ENCODE measurements at regions not wholly inside any gene's neighbourhood (a gene's known extent, or its start where the extent isn't known, plus 50 kb on each side); places are given as distances from the start of the nearest gene placed in this dataset.

DNA sequence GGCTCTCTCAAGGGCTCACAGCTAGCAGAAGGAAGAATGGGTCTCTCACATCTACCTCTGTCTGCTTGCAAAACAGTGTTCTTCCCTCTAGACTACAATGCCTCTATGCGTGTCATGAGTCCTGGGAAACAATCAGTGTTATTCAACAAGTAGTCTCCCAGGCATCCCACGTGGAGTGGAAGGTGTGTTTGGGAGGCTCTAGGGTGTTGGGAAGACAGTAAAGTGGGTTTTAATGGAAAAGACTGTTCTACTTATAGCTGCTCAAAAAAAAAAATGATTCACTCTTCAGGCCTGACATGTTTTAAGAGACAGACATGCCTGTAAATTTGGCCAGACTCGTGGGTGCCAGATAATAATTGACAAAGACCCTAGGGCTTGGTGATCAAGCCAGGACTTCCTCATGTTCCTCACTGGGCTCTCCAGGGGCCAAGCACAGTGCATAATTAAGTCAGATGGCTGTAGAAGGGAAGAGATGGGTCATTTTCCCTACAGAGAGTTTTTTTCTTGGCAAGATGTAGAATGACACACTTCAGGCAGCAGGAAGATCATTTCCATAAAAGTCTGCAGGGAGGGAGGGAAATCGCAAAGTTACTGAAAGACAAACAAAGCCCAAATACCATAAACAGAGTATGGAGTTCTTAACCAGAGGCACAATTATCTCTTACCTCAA lies 246.4 kb downstream of the ACTL7B start:
- TF ChIP-seq, protein P1, sequence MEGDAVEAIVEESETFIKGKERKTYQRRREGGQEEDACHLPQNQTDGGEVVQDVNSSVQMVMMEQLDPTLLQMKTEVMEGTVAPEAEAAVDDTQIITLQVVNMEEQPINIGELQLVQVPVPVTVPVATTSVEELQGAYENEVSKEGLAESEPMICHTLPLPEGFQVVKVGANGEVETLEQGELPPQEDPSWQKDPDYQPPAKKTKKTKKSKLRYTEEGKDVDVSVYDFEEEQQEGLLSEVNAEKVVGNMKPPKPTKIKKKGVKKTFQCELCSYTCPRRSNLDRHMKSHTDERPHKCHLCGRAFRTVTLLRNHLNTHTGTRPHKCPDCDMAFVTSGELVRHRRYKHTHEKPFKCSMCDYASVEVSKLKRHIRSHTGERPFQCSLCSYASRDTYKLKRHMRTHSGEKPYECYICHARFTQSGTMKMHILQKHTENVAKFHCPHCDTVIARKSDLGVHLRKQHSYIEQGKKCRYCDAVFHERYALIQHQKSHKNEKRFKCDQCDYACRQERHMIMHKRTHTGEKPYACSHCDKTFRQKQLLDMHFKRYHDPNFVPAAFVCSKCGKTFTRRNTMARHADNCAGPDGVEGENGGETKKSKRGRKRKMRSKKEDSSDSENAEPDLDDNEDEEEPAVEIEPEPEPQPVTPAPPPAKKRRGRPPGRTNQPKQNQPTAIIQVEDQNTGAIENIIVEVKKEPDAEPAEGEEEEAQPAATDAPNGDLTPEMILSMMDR (IDR thresholded peaks at IDR 0.05; ENCODE audit: insufficient read depth in 1 of 2, low read depth in 1 of 2, low read length in 1 of 2, severe bottlenecking in 1 of 2, unreplicated experiment in 1 of 2), result no peak
- no peaks in the 10 kb centered on the region for H3K36me3 Mint-ChIP-seq (ENCODE audit: insufficient read depth, unreplicated experiment)
- intact Hi-C loops (cut with micrococcal nuclease; ENCODE audit: unreplicated experiment), result no loop called here
- H3K27ac Mint-ChIP-seq (ENCODE audit: unreplicated experiment), result no peak overlapping the region
- DNase-seq, result no peak
- Histone ChIP-seq H3K4me3 (ENCODE audit: low read depth, low read length) (no peak overlapping the region), H3K9me3 (no peaks in the 10 kb centered on the region), H3K27me3 (replicated peaks; ENCODE audit: control insufficient read depth, insufficient read depth, low read length) (no peaks in the 10 kb centered on the region), H3K4me1 (no peaks in the 10 kb centered on the region), H3K36me3 (ENCODE audit: control insufficient read depth, insufficient read depth, low read length) (no peaks in the 10 kb centered on the region)
- H3K4me1 Mint-ChIP-seq (ENCODE audit: low read depth, unreplicated experiment), result no peaks in the 10 kb centered on the region
- H3K4me3 Mint-ChIP-seq (ENCODE audit: unreplicated experiment), result no peak overlapping the region
- no TSS peak for BruUV-seq (replicated peaks)
- H3K9me3 Mint-ChIP-seq (ENCODE audit: unreplicated experiment), result no peaks in the 10 kb centered on the region
- H3K27me3 Mint-ChIP-seq (ENCODE audit: insufficient read depth, unreplicated experiment), result peaks cover 2% of the 10 kb centered on the region
- ChIA-PET CTCF (no interaction called here), POLR2A (no interaction called here)

DNA sequence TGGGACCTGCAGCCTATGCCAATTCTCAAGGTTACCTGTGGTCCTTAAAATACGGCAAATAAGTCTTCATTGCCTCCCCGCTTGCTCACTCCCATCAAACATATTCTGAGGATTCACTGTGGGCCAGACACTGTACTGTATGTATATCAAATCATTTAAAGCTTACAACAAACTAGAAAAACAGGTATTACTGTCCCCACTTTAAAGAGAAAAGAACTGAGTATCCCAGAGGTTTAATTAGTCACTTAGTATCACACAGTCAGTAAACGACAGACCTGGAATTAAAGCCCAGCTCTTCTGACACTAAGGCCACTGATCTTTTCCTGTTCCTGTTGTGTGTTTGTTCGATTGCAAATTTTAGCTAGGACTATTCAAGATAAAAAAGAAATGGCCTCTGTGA lies 248.2 kb downstream of the ACTL7B start:
- H3K4me3 ChIP-seq (ENCODE audit: low read depth, low read length), result no peak overlapping the region
- BruUV-seq (replicated peaks), result no TSS peak
- no peaks in the 10 kb centered on the region for H3K9me3 ChIP-seq
- H3K36me3 Mint-ChIP-seq (ENCODE audit: insufficient read depth, unreplicated experiment), result no peaks in the 10 kb centered on the region
- ChIA-PET CTCF (no interaction called here), POLR2A (no interaction called here)
- H3K27me3 Mint-ChIP-seq (ENCODE audit: insufficient read depth, unreplicated experiment), result peaks cover 7% of the 10 kb centered on the region
- H3K9me3 Mint-ChIP-seq (ENCODE audit: unreplicated experiment), result no peaks in the 10 kb centered on the region
- H3K27ac Mint-ChIP-seq (ENCODE audit: unreplicated experiment), result no peak overlapping the region
- TF ChIP-seq, protein P1 (IDR thresholded peaks at IDR 0.05; ENCODE audit: insufficient read depth in 1 of 2, low read depth in 1 of 2, low read length in 1 of 2, severe bottlenecking in 1 of 2, unreplicated experiment in 1 of 2), result no peak
- intact Hi-C loops (cut with micrococcal nuclease; ENCODE audit: unreplicated experiment), result no loop called here
- H3K36me3 ChIP-seq (ENCODE audit: control insufficient read depth, insufficient read depth, low read length), result no peaks in the 10 kb centered on the region
- no peak for DNase-seq
- H3K4me1 ChIP-seq, result no peaks in the 10 kb centered on the region
- H3K27me3 ChIP-seq (replicated peaks; ENCODE audit: control insufficient read depth, insufficient read depth, low read length), result no peaks in the 10 kb centered on the region
- no peaks in the 10 kb centered on the region for H3K4me1 Mint-ChIP-seq (ENCODE audit: low read depth, unreplicated experiment)
- no peak overlapping the region for H3K4me3 Mint-ChIP-seq (ENCODE audit: unreplicated experiment)

DNA sequence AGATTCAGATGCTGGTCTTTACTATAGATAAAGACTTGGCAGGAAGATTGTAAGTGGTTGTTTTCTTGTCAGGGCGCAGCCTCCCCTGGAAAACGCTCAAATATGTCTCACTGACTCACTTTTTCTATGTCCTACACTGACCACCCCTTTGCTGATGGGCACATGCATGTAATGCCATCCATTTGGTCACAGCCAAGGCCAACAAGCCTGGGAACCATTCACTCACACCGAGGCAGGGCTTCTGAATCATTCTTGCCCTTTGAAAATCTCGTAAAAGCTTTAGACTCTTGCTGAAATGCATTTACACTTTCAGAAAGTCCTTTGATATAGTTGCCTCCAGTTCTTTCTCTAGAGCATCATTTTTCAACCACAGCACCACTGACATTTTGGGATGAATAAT lies 249.4 kb downstream of the ACTL7B start:
- H3K4me1 ChIP-seq, result no peaks in the 10 kb centered on the region
- Mint-ChIP-seq H3K27me3 (ENCODE audit: insufficient read depth, unreplicated experiment) (peaks cover 13% of the 10 kb centered on the region), H3K36me3 (ENCODE audit: insufficient read depth, unreplicated experiment) (no peaks in the 10 kb centered on the region), H3K27ac (ENCODE audit: unreplicated experiment) (no peak overlapping the region), H3K4me3 (ENCODE audit: unreplicated experiment) (no peak overlapping the region), H3K9me3 (ENCODE audit: unreplicated experiment) (no peaks in the 10 kb centered on the region), H3K4me1 (ENCODE audit: low read depth, unreplicated experiment) (no peaks in the 10 kb centered on the region)
- DNase-seq, result no peak
- TF ChIP-seq, protein P1 (IDR thresholded peaks at IDR 0.05; ENCODE audit: insufficient read depth in 1 of 2, low read depth in 1 of 2, low read length in 1 of 2, severe bottlenecking in 1 of 2, unreplicated experiment in 1 of 2), result no peak
- no TSS peak for BruUV-seq (replicated peaks)
- POLR2A ChIA-PET, result no interaction called here
- no peak overlapping the region for H3K4me3 ChIP-seq (ENCODE audit: low read depth, low read length)
- CTCF ChIA-PET, result no interaction called here
- H3K27me3 ChIP-seq (replicated peaks; ENCODE audit: control insufficient read depth, insufficient read depth, low read length), result no peaks in the 10 kb centered on the region
- no peaks in the 10 kb centered on the region for H3K9me3 ChIP-seq
- intact Hi-C loops (cut with micrococcal nuclease; ENCODE audit: unreplicated experiment), result no loop called here
- no peaks in the 10 kb centered on the region for H3K36me3 ChIP-seq (ENCODE audit: control insufficient read depth, insufficient read depth, low read length)

Data from Caco-2 (cell line).